Thoracic aorta (tissue), 2 donors: ENCODE measurements at regions not wholly inside any gene's neighbourhood (a gene's known extent, or its start where the extent isn't known, plus 50 kb on each side); places are given as distances from the start of the nearest gene placed in this dataset.

Experiments
- ATAC-seq: fragments of 150-250 bp; one replicate; pipeline ENCODE4 v1.8.0; 2017; ENCODE audit warnings: low read depth; ENCODE audit not compliant: insufficient number of reproducible peaks, low FRiP score
- DNase-seq: peaks from one replicate; pipeline ENCODE4 v3.0.0-alpha.2; 2020; ENCODE audit warnings: low spot score
- H3K27ac ChIP-seq, 2 donors: fragments of 200-600 bp; sonication (generic); 1 replicate in 1 of 2; 2 replicates in 1 of 2; pipeline ENCODE4 v1.5.1; 2016; ENCODE audit warnings: mild to moderate bottlenecking in 2 of 2, moderate library complexity in 2 of 2
- H3K27me3 ChIP-seq: fragments of 200-600 bp; sonication (generic); replicated peaks from 2 replicates; pipeline ENCODE4 v1.6.0; 2016; ENCODE audit warnings: mild to moderate bottlenecking; ENCODE audit not compliant: insufficient read depth
- H3K36me3 ChIP-seq: fragments of 200-600 bp; sonication (generic); one replicate; pipeline ENCODE4 v1.5.1; 2016
- H3K4me1 ChIP-seq, 2 donors: fragments of 200-600 bp; sonication (generic); 1 replicate in 1 of 2; 2 replicates in 1 of 2; pipeline versions ENCODE4 v1.5.1 to v1.6.0; 2016; ENCODE audit warnings: low read depth in 2 of 2, mild to moderate bottlenecking in 1 of 2; ENCODE audit not compliant: control insufficient read depth in 1 of 2
- H3K4me3 ChIP-seq: fragments of 200-600 bp; sonication (generic); 2 replicates; pipeline ENCODE4 v1.5.1; 2016; ENCODE audit warnings: mild to moderate bottlenecking
- H3K9me3 ChIP-seq: fragments of 200-600 bp; sonication (generic); 2 replicates; pipeline ENCODE4 v1.5.1; 2016
- CTCF ChIP-seq: fragments of 200-600 bp; sonication (generic); IDR thresholded peaks from one replicate; pipeline ENCODE4 v1.5.1; 2019; ENCODE audit warnings: antibody characterized with exemption

DNA sequence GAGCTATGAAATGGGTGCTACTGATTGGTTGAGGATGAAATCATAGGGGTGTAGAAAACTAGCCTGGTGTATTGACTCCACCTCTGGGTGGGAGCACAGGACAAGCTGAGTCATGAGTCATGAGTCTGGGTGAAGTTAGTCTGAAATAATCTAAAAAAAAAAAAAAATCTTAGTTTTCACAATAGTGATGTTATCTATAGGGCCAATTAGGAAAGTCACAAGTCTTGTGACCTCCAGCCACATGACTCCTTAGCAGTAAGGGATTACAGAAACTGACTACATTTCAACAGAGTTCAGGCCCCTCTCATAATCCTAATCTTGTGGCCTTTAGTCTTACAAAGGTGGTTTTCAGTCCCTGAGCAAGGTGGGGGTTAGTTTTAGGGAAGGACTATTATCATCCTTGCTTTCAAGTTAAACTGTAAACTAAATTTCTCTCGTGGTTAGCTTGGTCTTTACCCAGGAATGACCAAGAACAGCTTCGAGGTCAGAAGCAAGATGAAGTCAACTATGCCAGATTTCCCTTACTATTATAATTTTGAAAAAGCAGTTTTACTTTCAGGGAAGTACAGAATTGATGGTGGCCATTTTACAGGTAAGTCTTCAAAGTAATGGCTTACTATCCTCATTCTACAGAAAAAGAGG is 338.0 kb upstream of the GYPC start:
- Histone ChIP-seq H3K4me1 (no peaks in the 10 kb centered on the region), H3K9me3 (no peaks in the 10 kb centered on the region), H3K27ac (no peak overlapping the region), H3K4me3 (no peak overlapping the region), H3K27me3 (no peaks in the 10 kb centered on the region), H3K36me3 (no peaks in the 10 kb centered on the region)
- TF ChIP-seq CTCF: no peak
- ATAC-seq (no peak), DNase-seq (no peak)

GRCh38 chr2:126322342-126322741 is 333.6 kb upstream of the GYPC start:
- no peaks in the 10 kb centered on the region for H3K4me1 ChIP-seq
- H3K4me3 ChIP-seq: no peak overlapping the region
- no peak for TF ChIP-seq CTCF
- DNase-seq: no peak
- ATAC-seq: no peak
- no peaks in the 10 kb centered on the region for H3K27me3 ChIP-seq
- H3K36me3 ChIP-seq: no peaks in the 10 kb centered on the region
- no peaks in the 10 kb centered on the region for H3K9me3 ChIP-seq
- H3K27ac ChIP-seq: no peak overlapping the region

DNA sequence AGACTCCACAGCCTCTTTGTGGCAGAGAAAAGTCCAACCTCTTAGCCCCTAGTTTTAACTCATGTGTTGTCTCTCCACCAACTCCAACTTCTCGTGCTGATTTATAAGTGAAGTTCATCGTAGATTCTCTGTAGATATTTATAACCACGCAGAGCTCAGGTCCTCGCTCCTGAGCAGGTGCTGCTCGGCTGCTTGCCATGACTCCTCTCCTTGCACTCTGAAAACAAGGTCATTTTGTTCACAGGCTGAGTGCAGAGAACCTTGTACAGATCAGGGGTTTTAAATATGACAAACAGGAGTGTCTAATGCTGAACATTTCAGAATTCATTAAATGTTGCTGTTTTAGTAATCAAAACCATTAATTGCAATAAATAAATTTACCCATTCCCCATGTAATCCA is 330.8 kb upstream of the GYPC start:
- DNase-seq: no peak
- H3K27ac ChIP-seq: no peak overlapping the region
- ATAC-seq: no peak

GRCh38 chr2:126329173-126329572 is 326.8 kb upstream of the GYPC start:
- Histone ChIP-seq H3K9me3 (peaks cover 6% of the 10 kb centered on the region), H3K27ac (no peak overlapping the region)
- ATAC-seq: no peak

More for the DNA sequence above, 330.8 kb upstream of the GYPC start:
- no peaks in the 10 kb centered on the region for H3K27me3 ChIP-seq
- no peak overlapping the region for H3K4me3 ChIP-seq
- no peaks in the 10 kb centered on the region for H3K36me3 ChIP-seq
- no peak for TF ChIP-seq CTCF
- no peaks in the 10 kb centered on the region for H3K4me1 ChIP-seq
- H3K9me3 ChIP-seq: peaks cover 3% of the 10 kb centered on the region

DNA sequence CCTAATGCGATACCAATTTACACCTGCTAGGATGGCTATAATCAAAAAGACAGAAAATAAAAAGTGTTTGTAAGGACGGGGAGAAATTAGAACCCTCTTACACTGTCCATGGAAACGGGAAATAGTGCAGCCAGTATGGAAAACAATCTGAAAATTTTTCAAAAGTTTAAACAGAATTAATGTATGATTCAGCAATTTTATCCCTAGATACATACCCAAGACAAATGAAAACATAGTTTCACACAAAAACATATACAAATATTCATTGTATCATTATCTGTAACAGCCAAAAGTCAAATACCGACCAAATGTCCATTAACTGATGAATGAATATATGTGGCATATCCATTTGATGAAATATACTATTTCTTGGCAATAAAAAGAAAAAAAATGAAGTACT is 313.5 kb upstream of the GYPC start:
- TF ChIP-seq CTCF: no peak
- no peak overlapping the region for H3K27ac ChIP-seq
- no peaks in the 10 kb centered on the region for H3K27me3 ChIP-seq
- no peaks in the 10 kb centered on the region for H3K36me3 ChIP-seq
- ATAC-seq (no peak), DNase-seq (no peak)
- H3K4me1 ChIP-seq: no peaks in the 10 kb centered on the region
- H3K9me3 ChIP-seq: no peaks in the 10 kb centered on the region
- no peak overlapping the region for H3K4me3 ChIP-seq

More at GRCh38 chr2:126329173-126329572, 326.8 kb upstream of the GYPC start:
- TF ChIP-seq CTCF: no peak
- no peak for DNase-seq
- Histone ChIP-seq H3K27me3 (no peaks in the 10 kb centered on the region), H3K4me1 (no peaks in the 10 kb centered on the region), H3K4me3 (no peak overlapping the region), H3K36me3 (no peaks in the 10 kb centered on the region)
